SK-N-SH (cell line): ENCODE measurements at regions not wholly inside any gene's neighbourhood (a gene's known extent, or its start where the extent isn't known, plus 50 kb on each side); places are given as distances from the start of the nearest gene placed in this dataset.

Experiments
- CTCF ChIA-PET: fragments of 300-600, 350-600 bp; formaldehyde crosslinking; extraction: SDS; loops from one replicate; lab custom pipeline; 2021; lab: Yijun Ruan, JAX
- POLR2A ChIA-PET: fragments of 350-600 bp; sonication (Branson Sonifier 250); formaldehyde crosslinking; extraction: SDS; loops from one replicate; lab custom pipeline; 2020; ENCODE audit warnings: antibody characterized with exemption, inconsistent platforms; lab: Yijun Ruan, JAX
- DNase-seq: peaks from one replicate; pipeline ENCODE4 v3.0.0; 2012
- H2AFZ ChIP-seq: fragments of 200-600 bp; sonication (generic); 2 replicates; pipeline ENCODE4 v1.8.1; 2016; ENCODE audit warnings: antibody characterized with exemption, mild to moderate bottlenecking, low read depth
- H3F3A ChIP-seq: fragments of 200-600 bp; sonication (generic); replicated peaks from 2 replicates; pipeline ENCODE3; 2016; ENCODE audit warnings: antibody characterized with exemption, mild to moderate bottlenecking; ENCODE audit not compliant: insufficient read depth
- H3K27ac ChIP-seq, 2 experiments: fragments of 200-500 bp in 1 of 2; fragments of 200-600 bp in 1 of 2; sonication (Bioruptor generic) in 1 of 2; sonication (generic), shearing (Covaris generic) in 1 of 2; 2 replicates each; pipeline versions ENCODE4 v1.5.1 to v1.6.1; 2014 to 2016; ENCODE audit warnings: low read depth in 2 of 2, inconsistent platforms in 1 of 2, low read length in 1 of 2, mild to moderate bottlenecking in 1 of 2, mixed read lengths in 1 of 2
- H3K27me3 ChIP-seq: fragments of 200-600 bp; sonication (generic), shearing (Covaris generic); 2 replicates; pipeline ENCODE4 v1.6.1; 2016; ENCODE audit warnings: mixed run types; ENCODE audit not compliant: insufficient read depth
- H3K36me3 ChIP-seq, 2 experiments: fragments of 200-500 bp in 1 of 2; fragments of 200-600 bp in 1 of 2; sonication (Bioruptor generic) in 1 of 2; sonication (generic) in 1 of 2; replicated peaks in 1 of 2; 2 replicates each; pipeline versions ENCODE3 to v1.5.1; 2014 to 2016; ENCODE audit warnings: low read length in 1 of 2, mild to moderate bottlenecking in 1 of 2; ENCODE audit not compliant: insufficient read depth in 2 of 2, control insufficient read depth in 1 of 2
- H3K4me1 ChIP-seq, 2 experiments: fragments of 200-500 bp in 1 of 2; fragments of 200-600 bp in 1 of 2; sonication (Bioruptor generic) in 1 of 2; sonication (generic), shearing (Covaris generic) in 1 of 2; 2 replicates each; pipeline versions ENCODE4 v1.5.1 to v1.6.1; 2014 to 2016; ENCODE audit warnings: low read depth in 1 of 2, low read length in 1 of 2, mixed run types in 1 of 2; ENCODE audit not compliant: insufficient read depth in 2 of 2, control insufficient read depth in 1 of 2
- H3K4me2 ChIP-seq: fragments of 200-600 bp; sonication (generic), shearing (Covaris generic); 2 replicates; pipeline ENCODE4 v1.6.1; 2017; ENCODE audit warnings: mixed run types
- H3K4me3 ChIP-seq, 2 experiments: fragments of 200-500 bp in 1 of 2; fragments of 200-600 bp in 1 of 2; sonication (Bioruptor generic) in 1 of 2; sonication (generic), shearing (Covaris generic) in 1 of 2; 2 replicates each; pipeline versions ENCODE4 v1.5.1 to v1.8.1; 2014 to 2016; ENCODE audit warnings: low read depth in 2 of 2, inconsistent platforms in 1 of 2, low read length in 1 of 2, mild to moderate bottlenecking in 1 of 2, mixed read lengths in 1 of 2, moderate library complexity in 1 of 2
- H3K79me2 ChIP-seq: fragments of 200-600 bp; sonication (generic); 2 replicates; pipeline ENCODE4 v1.8.1; 2017; ENCODE audit warnings: mild to moderate bottlenecking; ENCODE audit not compliant: insufficient read depth
- H3K9ac ChIP-seq: fragments of 200-600 bp; sonication (generic); 2 replicates; pipeline ENCODE4 v1.6.1; 2017; ENCODE audit warnings: mixed run types
- H3K9me2 ChIP-seq: fragments of 200-600 bp; sonication (generic); 2 replicates; pipeline ENCODE4 v1.6.1; 2017; ENCODE audit warnings: mixed run types
- H3K9me3 ChIP-seq: fragments of 200-600 bp; sonication (generic); 2 replicates; pipeline ENCODE4 v1.6.1; 2017; ENCODE audit warnings: mixed run types, mild to moderate bottlenecking, moderate library complexity
- H4K20me1 ChIP-seq: fragments of 200-600 bp; sonication (generic); 2 replicates; pipeline ENCODE4 v1.6.1; 2017; ENCODE audit warnings: mild to moderate bottlenecking, mixed run types; ENCODE audit not compliant: insufficient read depth
- CTCF ChIP-seq: fragments of 200-600 bp; sonication (generic); IDR thresholded peaks from 2 replicates; pipeline ENCODE4 v1.6.1; 2017; ENCODE audit warnings: antibody characterized with exemption, mild to moderate bottlenecking, moderate library complexity
- ELF1 ChIP-seq: IDR thresholded peaks from 2 replicates; pipeline ENCODE4 v1.4.0; 2012
- EP300 ChIP-seq, 2 experiments: IDR thresholded peaks; 2 replicates each; pipeline versions ENCODE4 v1.4.0 to v1.6.1; 2012; ENCODE audit warnings: borderline replicate concordance in 1 of 2, low read depth in 1 of 2, low read length in 1 of 2
- FOSL2 ChIP-seq: IDR thresholded peaks from 2 replicates; pipeline ENCODE4 v1.4.0; 2012; ENCODE audit warnings: low read depth, mild to moderate bottlenecking, moderate library complexity, borderline replicate concordance
- FOXM1 ChIP-seq: IDR thresholded peaks from 2 replicates; pipeline ENCODE4 v1.4.0; 2012; ENCODE audit warnings: low read depth, mild to moderate bottlenecking
- GABPA ChIP-seq: IDR thresholded peaks from 2 replicates; pipeline ENCODE4 v1.4.0; 2012; ENCODE audit warnings: low read depth, mild to moderate bottlenecking
- GATA2 ChIP-seq: sonication (generic); formaldehyde crosslinking; IDR thresholded peaks from 2 replicates; pipeline ENCODE4 v1.5.0; 2020; ENCODE audit warnings: mild to moderate bottlenecking, missing genetic modification reagents
- MAX ChIP-seq: IDR thresholded peaks from 2 replicates; pipeline ENCODE4 v1.4.0; 2012; ENCODE audit warnings: low read depth
- MEF2A ChIP-seq: IDR thresholded peaks from 2 replicates; pipeline ENCODE4 v1.4.0; 2012; ENCODE audit warnings: low read depth, borderline replicate concordance
- NFIC ChIP-seq: IDR thresholded peaks from 2 replicates; pipeline ENCODE4 v1.4.0; 2012; ENCODE audit warnings: borderline replicate concordance
- RAD21 ChIP-seq: IDR thresholded peaks from 2 replicates; pipeline ENCODE4 v1.6.1; 2012; ENCODE audit warnings: mild to moderate bottlenecking, low read length
- RFX5 ChIP-seq: IDR thresholded peaks from 2 replicates; pipeline ENCODE4 v1.6.1; 2012; ENCODE audit warnings: mild to moderate bottlenecking, improper control_type of control experiment, low read length
- SIN3A ChIP-seq: IDR thresholded peaks from 2 replicates; pipeline ENCODE4 v1.6.1; 2012; ENCODE audit warnings: low read depth, mild to moderate bottlenecking, low read length, moderate library complexity, borderline replicate concordance
- TEAD4 ChIP-seq: IDR thresholded peaks from 2 replicates; pipeline ENCODE4 v1.4.0; 2012; ENCODE audit warnings: mild to moderate bottlenecking, borderline replicate concordance; ENCODE audit not compliant: insufficient read depth
- USF1 ChIP-seq: IDR thresholded peaks from 2 replicates; pipeline ENCODE4 v1.4.0; 2012; ENCODE audit warnings: low read depth, borderline replicate concordance
- YY1 ChIP-seq: IDR thresholded peaks from 2 replicates; pipeline ENCODE4 v1.4.0; 2012; ENCODE audit warnings: low read depth, mild to moderate bottlenecking
- WGBS: methylation state at CpG from one replicate; pipeline ENCODE4 v1.1.6; 2017; ENCODE audit warnings: low lambda C conversion rate; 5-methylcytosine and 5-hydroxymethylcytosine counted together

- CTCF ChIA-PET: interaction anchor here (1.5 kb wide), 1 partner anchor 18 kb away, joined by 3 read pairs; no protein-coding TSS in a partner anchor
- Histone ChIP-seq H3K36me3 (no peaks in the 10 kb centered on the region), H3K9me2 (no peaks in the 10 kb centered on the region), H3K9me3 (no peaks in the 10 kb centered on the region), H3K79me2 (no peaks in the 10 kb centered on the region), H2AFZ (no peak overlapping the region), H3K4me2 (no peak overlapping the region), H3K27ac (no peak overlapping the region), H3K4me1 (no peaks in the 10 kb centered on the region), H3K4me3 (no peak overlapping the region), H3F3A (no peaks in the 10 kb centered on the region), H3K27me3 (no peaks in the 10 kb centered on the region), H3K9ac (no peak overlapping the region), H4K20me1 (no peaks in the 10 kb centered on the region)
- DNase-seq: no peak
- 5% methylated on average over 1 of the region's 1 CpG for WGBS
- TF ChIP-seq YY1: no peak
- TF ChIP-seq EP300 (IDR thresholded peaks at IDR 0.05; ENCODE audit: borderline replicate concordance in 1 of 2, low read depth in 1 of 2, low read length in 1 of 2): no peak
- TF ChIP-seq FOXM1: no peak
- no peak for TF ChIP-seq SIN3A
- TF ChIP-seq FOSL2: no peak
- TF ChIP-seq NFIC: no peak
- TF ChIP-seq CTCF: no peak
- no peak for TF ChIP-seq RAD21
- no peak for TF ChIP-seq TEAD4
- no peak for TF ChIP-seq RFX5
- no peak for TF ChIP-seq MAX
- no peak for TF ChIP-seq ELF1
- POLR2A ChIA-PET: no interaction called here
These were observed 71.7 kb upstream of the PELI2 start for GRCh38 chr14:56046546-56046945.

- Histone ChIP-seq H3K4me1 (no peaks in the 10 kb centered on the region), H3K4me2 (no peak overlapping the region), H3K36me3 (no peaks in the 10 kb centered on the region), H3K4me3 (no peak overlapping the region), H3K27ac (no peak overlapping the region), H3K79me2 (no peaks in the 10 kb centered on the region), H3F3A (no peaks in the 10 kb centered on the region), H3K27me3 (0 out of 2 replicates have a peak, but pooled peaks cover under 1% of the 10 kb centered on the region), H3K9ac (no peak overlapping the region), H3K9me2 (no peaks in the 10 kb centered on the region), H3K9me3 (no peaks in the 10 kb centered on the region), H2AFZ (no peak overlapping the region), H4K20me1 (no peaks in the 10 kb centered on the region)
- ChIA-PET POLR2A (no interaction called here), CTCF (interaction anchor here (1.5 kb wide), 1 partner anchor 18 kb away, joined by 3 read pairs; no protein-coding TSS in a partner anchor)
- 6% methylated on average over 1 of the region's 1 CpG for WGBS
- no peak for DNase-seq
- TF ChIP-seq USF1 (no peak), GABPA (no peak), MEF2A (no peak), FOXM1 (no peak), CTCF (no peak), GATA2 (CRISPR knock-in tag) (no peak)
These were observed 71.2 kb upstream of the PELI2 start for GRCh38 chr14:56046996-56047395.
